OCI-LY7 (cell line): ENCODE measurements at regions not wholly inside any gene's neighbourhood (a gene's known extent, or its start where the extent isn't known, plus 50 kb on each side); places are given as distances from the start of the nearest gene placed in this dataset.

ENCODE experiments used
- EZH2phosphoT487 ChIP-seq: fragments of 200-600 bp; sonication (generic); IDR thresholded peaks from 2 replicates; pipeline ENCODE4 v1.6.1; 2018; ENCODE audit warnings: low read depth, borderline replicate concordance, mild to moderate bottlenecking, mixed run types, antibody characterized with exemption, low read length, moderate library complexity, mixed read lengths
- TF ChIP-seq, protein P1 (sequence below): fragments of 200-600 bp; sonication (generic); conservative IDR thresholded peaks from 2 replicates; pipeline ENCODE4 v1.5.1; 2014; ENCODE audit warnings: mild to moderate bottlenecking, antibody characterized with exemption, low read length, moderate library complexity, mixed read lengths

DNA sequence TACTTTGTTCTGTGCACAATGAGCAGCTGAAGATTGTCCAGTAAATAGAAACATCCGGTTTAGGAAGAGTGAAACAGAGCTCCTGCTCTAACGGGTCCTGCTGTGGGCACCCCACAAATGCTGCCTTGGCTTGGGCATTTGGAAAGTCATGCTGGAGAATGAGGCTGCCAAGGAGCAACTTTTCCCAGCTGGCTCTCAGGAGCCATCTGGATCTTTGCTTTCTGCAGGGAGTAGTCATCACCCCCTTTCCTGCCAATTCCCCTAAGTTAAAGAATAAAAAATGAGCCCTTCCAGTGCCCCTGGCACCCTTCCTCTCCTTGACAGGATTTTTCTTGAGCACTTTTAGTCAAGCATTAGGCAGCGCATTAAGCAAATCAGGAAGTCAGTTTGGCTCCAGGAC lies 90.0 kb downstream of the FAM43A start:
- TF ChIP-seq, protein P1, sequence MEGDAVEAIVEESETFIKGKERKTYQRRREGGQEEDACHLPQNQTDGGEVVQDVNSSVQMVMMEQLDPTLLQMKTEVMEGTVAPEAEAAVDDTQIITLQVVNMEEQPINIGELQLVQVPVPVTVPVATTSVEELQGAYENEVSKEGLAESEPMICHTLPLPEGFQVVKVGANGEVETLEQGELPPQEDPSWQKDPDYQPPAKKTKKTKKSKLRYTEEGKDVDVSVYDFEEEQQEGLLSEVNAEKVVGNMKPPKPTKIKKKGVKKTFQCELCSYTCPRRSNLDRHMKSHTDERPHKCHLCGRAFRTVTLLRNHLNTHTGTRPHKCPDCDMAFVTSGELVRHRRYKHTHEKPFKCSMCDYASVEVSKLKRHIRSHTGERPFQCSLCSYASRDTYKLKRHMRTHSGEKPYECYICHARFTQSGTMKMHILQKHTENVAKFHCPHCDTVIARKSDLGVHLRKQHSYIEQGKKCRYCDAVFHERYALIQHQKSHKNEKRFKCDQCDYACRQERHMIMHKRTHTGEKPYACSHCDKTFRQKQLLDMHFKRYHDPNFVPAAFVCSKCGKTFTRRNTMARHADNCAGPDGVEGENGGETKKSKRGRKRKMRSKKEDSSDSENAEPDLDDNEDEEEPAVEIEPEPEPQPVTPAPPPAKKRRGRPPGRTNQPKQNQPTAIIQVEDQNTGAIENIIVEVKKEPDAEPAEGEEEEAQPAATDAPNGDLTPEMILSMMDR = no peak
- no peak for TF ChIP-seq EZH2phosphoT487
